Suprapubic skin (tissue), 4 donors: ENCODE measurements at regions not wholly inside any gene's neighbourhood (a gene's known extent, or its start where the extent isn't known, plus 50 kb on each side); places are given as distances from the start of the nearest gene placed in this dataset.

ENCODE experiments used
- POLR2A ChIP-seq, 2 donors: fragments of 450-650 bp; IDR thresholded peaks; one replicate each; pipeline ENCODE4 v1.6.1; 2017; ENCODE audit warnings: antibody characterized with exemption in 2 of 2, mild to moderate bottlenecking in 2 of 2, moderate library complexity in 2 of 2
- POLR2AphosphoS5 ChIP-seq, 3 donors: sonication (generic); formaldehyde crosslinking; IDR thresholded peaks; one replicate each; pipeline ENCODE4 v1.6.1; 2017; ENCODE audit warnings: antibody characterized with exemption in 3 of 3
- TF ChIP-seq, protein P1 (sequence below), 2 donors: fragments of 200-600 bp in 1 of 2; fragments of 450-650 bp in 1 of 2; sonication (generic) in 1 of 2; IDR thresholded peaks; one replicate each; pipeline ENCODE4 v1.5.1; 2016 to 2019; ENCODE audit warnings: antibody characterized with exemption in 2 of 2, mild to moderate bottlenecking in 1 of 2, moderate library complexity in 1 of 2

DNA sequence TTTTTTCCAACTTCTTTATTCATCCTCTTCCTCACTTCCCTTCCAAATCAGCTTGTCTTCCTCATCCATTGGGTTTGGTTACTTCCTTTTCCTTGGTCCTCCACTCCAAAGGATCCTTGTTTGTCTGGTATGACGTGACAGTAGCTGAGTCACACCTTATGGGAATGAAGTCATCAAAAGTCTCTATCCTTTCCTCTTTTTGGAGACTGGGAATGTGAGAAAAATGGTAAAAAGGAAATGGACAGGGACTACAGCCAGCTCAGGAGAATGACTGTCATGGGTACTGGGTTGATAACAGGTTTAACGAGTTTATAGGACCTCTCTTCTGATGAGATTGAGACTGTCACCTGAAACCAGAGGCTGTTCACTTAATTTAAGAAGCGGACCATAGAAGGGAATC lies 76.2 kb upstream of the MYO10 start:
- TF ChIP-seq, protein P1, sequence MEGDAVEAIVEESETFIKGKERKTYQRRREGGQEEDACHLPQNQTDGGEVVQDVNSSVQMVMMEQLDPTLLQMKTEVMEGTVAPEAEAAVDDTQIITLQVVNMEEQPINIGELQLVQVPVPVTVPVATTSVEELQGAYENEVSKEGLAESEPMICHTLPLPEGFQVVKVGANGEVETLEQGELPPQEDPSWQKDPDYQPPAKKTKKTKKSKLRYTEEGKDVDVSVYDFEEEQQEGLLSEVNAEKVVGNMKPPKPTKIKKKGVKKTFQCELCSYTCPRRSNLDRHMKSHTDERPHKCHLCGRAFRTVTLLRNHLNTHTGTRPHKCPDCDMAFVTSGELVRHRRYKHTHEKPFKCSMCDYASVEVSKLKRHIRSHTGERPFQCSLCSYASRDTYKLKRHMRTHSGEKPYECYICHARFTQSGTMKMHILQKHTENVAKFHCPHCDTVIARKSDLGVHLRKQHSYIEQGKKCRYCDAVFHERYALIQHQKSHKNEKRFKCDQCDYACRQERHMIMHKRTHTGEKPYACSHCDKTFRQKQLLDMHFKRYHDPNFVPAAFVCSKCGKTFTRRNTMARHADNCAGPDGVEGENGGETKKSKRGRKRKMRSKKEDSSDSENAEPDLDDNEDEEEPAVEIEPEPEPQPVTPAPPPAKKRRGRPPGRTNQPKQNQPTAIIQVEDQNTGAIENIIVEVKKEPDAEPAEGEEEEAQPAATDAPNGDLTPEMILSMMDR (IDR thresholded peaks at IDR 0.05) = no peak
- no peak for TF ChIP-seq POLR2A (IDR thresholded peaks at IDR 0.05)
- TF ChIP-seq POLR2AphosphoS5 (IDR thresholded peaks at IDR 0.05) = no peak
